BJ (cell line): ENCODE measurements at regions not wholly inside any gene's neighbourhood (a gene's known extent, or its start where the extent isn't known, plus 50 kb on each side); places are given as distances from the start of the nearest gene placed in this dataset.
"Not testable (repeated sequence)": the region's sequence is repeated elsewhere in the genome, so short reads cannot be mapped to it uniquely, and the experiment has no call there.

Experiments used
- CTCF ChIA-PET: fragments of 350-600 bp; formaldehyde crosslinking; extraction: SDS; loops from one replicate; lab custom pipeline; 2021; ENCODE audit warnings: antibody characterized with exemption, inconsistent platforms; lab: Yijun Ruan, JAX
- POLR2A ChIA-PET: fragments of 300-600 bp; sonication (Branson Sonifier 250); formaldehyde crosslinking; extraction: SDS; loops from one replicate; lab custom pipeline; 2021; ENCODE audit warnings: antibody characterized with exemption; lab: Charles Lee
- DNase-seq: peaks from one replicate; pipeline ENCODE4 v3.0.0-alpha.2; 2011; ENCODE audit warnings: low read depth
- H3K27me3 ChIP-seq: 2 replicates; pipeline ENCODE4 v1.6.0; 2011; ENCODE audit warnings: low read length; ENCODE audit not compliant: control insufficient read depth, insufficient read depth
- H3K36me3 ChIP-seq: 2 replicates; pipeline ENCODE4 v1.5.1; 2011; ENCODE audit warnings: low read length; ENCODE audit not compliant: control insufficient read depth, insufficient read depth
- H3K4me3 ChIP-seq: 2 replicates; pipeline ENCODE4 v1.5.1; 2011; ENCODE audit warnings: low read depth, mild to moderate bottlenecking, control low read depth, low read length
- TF ChIP-seq, protein P1 (sequence below): IDR thresholded peaks from 2 replicates; pipeline ENCODE4 v1.5.1; 2011; ENCODE audit warnings: low read depth, mild to moderate bottlenecking, control low read depth, inconsistent platforms, low read length, moderate library complexity; ENCODE audit not compliant: insufficient read depth

DNA sequence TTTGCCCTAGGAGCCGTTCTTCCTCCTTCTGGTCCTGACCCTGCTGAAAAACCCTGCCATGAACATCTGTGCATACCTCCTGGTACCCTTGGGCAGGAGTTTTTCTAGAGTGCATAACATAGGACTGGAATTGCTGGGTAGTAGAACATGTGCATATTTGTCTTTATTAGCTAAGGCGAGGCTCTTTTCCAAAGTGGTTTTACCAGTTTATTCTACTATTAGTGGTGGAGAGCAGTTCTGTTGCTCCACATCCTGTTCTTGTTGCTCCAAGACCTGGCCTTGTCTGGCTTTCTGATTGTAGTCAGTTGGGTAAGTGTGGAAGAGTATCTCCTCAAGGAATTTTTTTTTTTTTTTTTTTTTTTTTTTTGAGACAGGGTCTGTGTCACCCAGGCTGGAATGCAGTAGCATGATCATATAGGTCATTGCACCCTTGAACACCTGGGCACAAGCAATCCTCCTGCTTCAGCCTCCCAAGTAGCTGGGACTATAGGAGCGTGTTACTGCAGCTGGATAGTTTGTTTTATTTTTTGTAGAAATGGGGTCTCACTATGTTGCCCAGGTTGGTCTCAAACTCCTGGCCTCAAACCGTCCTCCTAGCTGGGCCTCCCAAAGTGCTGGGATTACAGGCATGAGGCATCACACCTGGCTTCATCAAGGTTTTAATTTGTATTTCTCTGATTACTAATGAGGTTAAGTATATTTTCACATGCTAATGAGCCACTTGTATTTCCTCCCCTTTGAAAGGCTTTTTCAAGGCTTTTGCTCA, 85.2 kb downstream of the SPRY4 start:
- H3K36me3 ChIP-seq = no peaks in the 10 kb centered on the region
- ChIA-PET POLR2A (no interaction called here), CTCF (interaction anchor here (0.6 kb wide), 1 partner anchor 224 kb away, joined by 3 read pairs; no protein-coding TSS in a partner anchor)
- H3K4me3 ChIP-seq = no peak overlapping the region
- TF ChIP-seq, protein P1, sequence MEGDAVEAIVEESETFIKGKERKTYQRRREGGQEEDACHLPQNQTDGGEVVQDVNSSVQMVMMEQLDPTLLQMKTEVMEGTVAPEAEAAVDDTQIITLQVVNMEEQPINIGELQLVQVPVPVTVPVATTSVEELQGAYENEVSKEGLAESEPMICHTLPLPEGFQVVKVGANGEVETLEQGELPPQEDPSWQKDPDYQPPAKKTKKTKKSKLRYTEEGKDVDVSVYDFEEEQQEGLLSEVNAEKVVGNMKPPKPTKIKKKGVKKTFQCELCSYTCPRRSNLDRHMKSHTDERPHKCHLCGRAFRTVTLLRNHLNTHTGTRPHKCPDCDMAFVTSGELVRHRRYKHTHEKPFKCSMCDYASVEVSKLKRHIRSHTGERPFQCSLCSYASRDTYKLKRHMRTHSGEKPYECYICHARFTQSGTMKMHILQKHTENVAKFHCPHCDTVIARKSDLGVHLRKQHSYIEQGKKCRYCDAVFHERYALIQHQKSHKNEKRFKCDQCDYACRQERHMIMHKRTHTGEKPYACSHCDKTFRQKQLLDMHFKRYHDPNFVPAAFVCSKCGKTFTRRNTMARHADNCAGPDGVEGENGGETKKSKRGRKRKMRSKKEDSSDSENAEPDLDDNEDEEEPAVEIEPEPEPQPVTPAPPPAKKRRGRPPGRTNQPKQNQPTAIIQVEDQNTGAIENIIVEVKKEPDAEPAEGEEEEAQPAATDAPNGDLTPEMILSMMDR = no peak
- no peak for DNase-seq
- no peaks in the 10 kb centered on the region for H3K27me3 ChIP-seq

DNA sequence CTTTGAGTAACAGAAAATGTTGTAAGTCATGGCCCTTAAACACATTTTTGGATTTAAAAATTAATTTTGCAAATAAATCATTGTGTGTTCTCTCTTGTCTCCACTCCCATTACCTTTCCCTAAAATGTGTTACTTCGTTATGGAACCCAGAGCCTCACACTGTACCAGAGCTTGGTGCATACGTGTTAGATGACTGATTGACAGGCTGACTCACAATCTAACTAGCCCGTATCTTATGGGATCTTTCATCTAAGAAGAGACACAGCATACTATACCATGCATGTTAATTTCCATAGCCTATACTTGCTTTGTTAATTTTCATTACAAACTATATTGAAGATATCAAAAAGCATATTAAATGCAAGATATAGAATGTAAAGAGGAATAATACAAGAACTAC, 87.1 kb downstream of the SPRY4 start:
- no peak for DNase-seq
- Histone ChIP-seq H3K27me3 (no peaks in the 10 kb centered on the region), H3K4me3 (no peak overlapping the region), H3K36me3 (no peaks in the 10 kb centered on the region)
- ChIA-PET POLR2A (no interaction called here), CTCF (no interaction called here)
- TF ChIP-seq, protein P1 = no peak

DNA sequence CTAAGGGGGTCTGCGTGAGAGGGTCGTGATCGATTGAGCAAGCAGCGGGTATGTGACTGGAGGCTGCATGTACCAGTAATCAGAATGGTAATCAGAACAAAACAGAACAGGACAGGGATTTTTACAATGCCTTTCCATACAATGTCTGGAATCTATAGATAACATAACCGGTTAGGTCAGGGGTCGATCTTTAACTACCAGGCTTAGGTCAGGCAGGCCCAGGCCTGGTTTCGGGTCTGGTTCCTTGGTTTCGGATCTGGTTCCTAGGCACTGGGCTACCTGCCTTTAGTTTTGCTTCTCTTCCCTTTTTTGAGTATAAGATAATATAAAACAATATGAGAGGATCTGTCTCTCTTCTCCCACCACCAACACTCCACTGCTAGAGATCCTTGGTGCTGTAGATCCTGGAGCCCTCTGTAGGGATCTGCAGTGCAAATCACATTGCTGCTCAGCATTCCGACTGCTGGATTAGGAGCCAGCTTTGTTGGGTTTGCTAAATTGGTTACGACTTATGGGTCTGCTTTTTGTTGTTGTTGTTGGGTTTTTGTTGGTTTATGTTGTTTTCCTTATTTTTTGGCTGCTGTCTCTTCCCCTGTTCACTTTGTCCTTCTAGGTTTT, 88.0 kb downstream of the SPRY4 start:
- H3K4me3 ChIP-seq, DNase-seq, H3K36me3 ChIP-seq, H3K27me3 ChIP-seq, POLR2A ChIA-PET: not testable (repeated sequence)
- CTCF ChIA-PET = interaction anchor here (0.6 kb wide), 1 partner anchor 19 kb away, joined by 3 read pairs; no protein-coding TSS in a partner anchor

DNA sequence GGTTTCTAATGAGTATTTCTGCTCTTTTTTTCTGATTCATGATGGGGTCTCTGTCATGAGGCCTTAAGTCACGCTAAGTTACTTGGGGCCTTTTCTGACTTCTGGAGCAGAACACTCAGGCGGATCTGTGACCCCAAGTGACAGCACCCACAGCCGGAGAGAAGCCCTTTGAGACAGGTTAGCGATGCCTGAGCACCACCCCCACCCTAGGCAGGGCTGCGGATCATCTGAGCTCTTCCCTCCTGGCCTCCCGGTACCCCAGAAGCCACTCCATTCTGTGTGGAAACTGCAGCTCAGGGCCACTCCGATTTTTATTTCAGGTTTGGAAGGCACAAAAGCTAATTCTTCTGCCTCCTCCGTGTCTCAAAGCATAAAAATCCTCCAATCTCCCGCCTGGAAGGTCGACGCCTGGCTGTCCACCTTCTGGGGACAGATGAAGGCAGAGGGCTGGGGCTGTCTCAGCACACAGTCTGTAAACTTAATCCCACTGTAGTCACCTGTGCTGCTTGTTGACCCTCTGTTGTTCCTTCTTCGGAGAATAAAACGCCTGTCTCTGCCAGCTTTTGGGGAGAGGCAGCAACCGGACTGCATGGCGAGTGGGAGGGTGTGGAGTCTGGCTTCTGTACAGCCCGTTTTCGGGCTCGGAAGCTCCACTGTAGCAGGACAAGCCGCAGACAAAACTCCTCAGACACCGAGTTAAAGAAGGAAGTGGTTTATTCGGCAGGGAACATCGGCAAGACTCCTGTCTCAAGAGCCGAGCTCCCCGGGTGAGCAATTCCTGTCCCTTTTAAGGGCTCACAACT, 88.8 kb downstream of the SPRY4 start:
- TF ChIP-seq, protein P1 = no peak
- POLR2A ChIA-PET = no interaction called here
- 0 out of 2 replicates have a peak, but pooled peaks cover 2% of the 10 kb centered on the region for H3K27me3 ChIP-seq
- H3K36me3 ChIP-seq = no peaks in the 10 kb centered on the region
- CTCF ChIA-PET = no interaction called here
- no peak overlapping the region for H3K4me3 ChIP-seq
- no peak for DNase-seq

DNA sequence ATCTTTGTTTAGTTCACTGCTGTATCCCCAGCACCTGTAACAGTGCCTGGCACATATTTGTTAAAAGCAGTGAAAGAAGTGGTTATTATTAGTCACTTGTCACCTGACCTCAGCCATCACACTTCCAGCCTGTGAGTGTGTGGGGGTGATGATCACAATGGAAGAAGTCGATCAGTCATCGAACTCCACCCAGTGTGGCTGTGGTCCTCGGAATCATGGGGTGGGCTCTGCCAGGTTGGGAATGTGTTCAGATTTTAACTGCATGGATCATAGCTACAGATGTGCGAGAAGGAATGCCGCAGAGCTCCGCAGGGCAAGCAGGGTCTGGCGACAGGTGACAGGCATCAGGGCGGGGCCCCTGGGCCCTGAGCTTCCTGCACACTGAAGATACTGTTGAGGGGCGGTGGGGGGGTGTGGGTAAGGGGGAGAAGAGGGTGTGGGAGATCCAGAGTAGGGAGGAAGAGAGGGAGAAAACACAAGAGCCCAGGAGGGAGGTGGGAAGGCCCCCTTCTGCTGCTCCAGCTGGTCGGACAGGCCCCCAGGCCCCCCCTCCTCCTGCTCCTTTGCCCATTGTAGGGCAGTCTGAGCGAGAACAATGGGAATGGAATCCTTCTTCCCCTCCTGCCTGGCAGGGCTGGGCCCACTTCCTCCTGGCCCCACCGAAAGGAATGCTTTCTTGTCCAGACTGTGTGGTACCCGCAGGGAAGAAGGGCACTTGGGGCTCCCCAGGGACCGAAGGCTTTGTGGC, 89.6 kb downstream of the SPRY4 start:
- Histone ChIP-seq H3K36me3 (no peaks in the 10 kb centered on the region), H3K4me3 (no peak overlapping the region), H3K27me3 (0 out of 2 replicates have a peak, but pooled peaks cover 2% of the 10 kb centered on the region)
- POLR2A ChIA-PET = no interaction called here
- DNase-seq = no peak
- CTCF ChIA-PET = interaction anchor here (0.6 to 1.4 kb wide), 2 partner anchors 14 to 17 kb away, joined by 3 to 4 read pairs; no protein-coding TSS in a partner anchor
- TF ChIP-seq, protein P1 = no peak
